ENCODE measurements at regions not wholly inside any gene's neighbourhood (a gene's known extent, or its start where the extent isn't known, plus 50 kb on each side); places are given as distances from the start of the nearest gene placed in this dataset.

DNA sequence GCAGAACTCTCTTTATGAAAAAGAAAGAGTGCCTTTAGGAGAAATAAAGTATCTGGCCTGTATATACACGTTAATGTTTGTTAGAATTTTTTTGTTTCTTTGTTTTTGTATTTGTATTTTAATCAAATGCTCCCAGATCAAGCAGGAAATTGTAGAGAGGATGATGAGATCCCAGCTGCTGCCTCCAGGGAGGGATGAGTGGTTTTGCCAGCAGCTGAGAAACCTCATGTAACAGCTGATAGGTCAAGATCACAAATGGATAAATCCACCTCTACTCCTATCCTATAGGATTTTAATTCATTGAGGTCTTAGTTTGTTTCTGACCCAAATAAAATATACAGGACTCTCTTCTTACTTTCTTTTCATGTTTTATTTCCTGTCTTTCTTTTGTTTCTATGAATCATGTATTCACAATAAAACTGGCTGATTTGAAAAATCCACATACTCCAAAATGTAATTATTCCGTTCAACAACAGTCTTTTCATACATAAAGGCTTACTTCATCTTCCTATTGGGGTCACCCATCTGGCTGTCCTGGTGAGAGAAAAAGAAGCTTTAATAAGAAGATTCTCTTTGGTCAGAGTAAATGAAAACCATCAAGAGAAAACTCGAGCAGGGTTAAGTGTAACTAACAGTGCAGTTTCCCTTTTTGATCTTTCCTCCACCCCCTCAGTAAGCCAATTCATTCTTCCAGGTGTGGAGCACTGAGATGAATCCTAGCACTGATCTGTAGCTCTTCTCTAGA is 129.3 kb upstream of the PLPPR5 start:
- no peak for DNase-seq
- 32 to 40% methylated on average over 3 of the region's 3 CpGs for WGBS, 2 donors
- no peaks in the 10 kb centered on the region for H3K9me3 ChIP-seq
- no peaks in the 10 kb centered on the region for H3K36me3 ChIP-seq
- H3K27ac ChIP-seq = no peak overlapping the region
- FAIRE-seq = no peak
- no peaks in the 10 kb centered on the region for H3K27me3 ChIP-seq
- no peaks in the 10 kb centered on the region for H3K4me1 ChIP-seq
- no peak overlapping the region for H3K4me3 ChIP-seq
- intact Hi-C loops (cut with DNase I) = no loop called here
- no peak for TF ChIP-seq CTCF (IDR thresholded peaks at IDR 0.05)
- ATAC-seq = no peak

- 71 to 72% methylated on average over 1 of the region's 1 CpG for WGBS, 2 donors
- no peak overlapping the region for H3K4me3 ChIP-seq
- intact Hi-C loops (cut with DNase I) = no loop called here
- FAIRE-seq (no peak), ATAC-seq (no peak), DNase-seq (no peak)
- H3K27me3 ChIP-seq = no peaks in the 10 kb centered on the region
- no peak for TF ChIP-seq CTCF (IDR thresholded peaks at IDR 0.05)
- no peaks in the 10 kb centered on the region for H3K9me3 ChIP-seq
- H3K4me1 ChIP-seq = no peaks in the 10 kb centered on the region
- no peak overlapping the region for H3K27ac ChIP-seq
- H3K36me3 ChIP-seq = no peaks in the 10 kb centered on the region
Observed at GRCh38 chr1:99137554-99138206, 126.6 kb upstream of the PLPPR4 start.

GRCh38 chr1:99139876-99140275 is 124.4 kb upstream of the PLPPR4 start:
- Histone ChIP-seq H3K36me3 (no peaks in the 10 kb centered on the region), H3K27me3 (no peaks in the 10 kb centered on the region), H3K9me3 (no peaks in the 10 kb centered on the region), H3K4me1 (no peaks in the 10 kb centered on the region), H3K27ac (no peak overlapping the region), H3K4me3 (no peak overlapping the region)
- FAIRE-seq = no peak
- no peak for DNase-seq
- ATAC-seq = no peak
- no peak for TF ChIP-seq CTCF (IDR thresholded peaks at IDR 0.05)
- intact Hi-C loops (cut with DNase I) = no loop called here
- WGBS, 2 donors = 80 to 85% methylated on average over 11 of the region's 11 CpGs

DNA sequence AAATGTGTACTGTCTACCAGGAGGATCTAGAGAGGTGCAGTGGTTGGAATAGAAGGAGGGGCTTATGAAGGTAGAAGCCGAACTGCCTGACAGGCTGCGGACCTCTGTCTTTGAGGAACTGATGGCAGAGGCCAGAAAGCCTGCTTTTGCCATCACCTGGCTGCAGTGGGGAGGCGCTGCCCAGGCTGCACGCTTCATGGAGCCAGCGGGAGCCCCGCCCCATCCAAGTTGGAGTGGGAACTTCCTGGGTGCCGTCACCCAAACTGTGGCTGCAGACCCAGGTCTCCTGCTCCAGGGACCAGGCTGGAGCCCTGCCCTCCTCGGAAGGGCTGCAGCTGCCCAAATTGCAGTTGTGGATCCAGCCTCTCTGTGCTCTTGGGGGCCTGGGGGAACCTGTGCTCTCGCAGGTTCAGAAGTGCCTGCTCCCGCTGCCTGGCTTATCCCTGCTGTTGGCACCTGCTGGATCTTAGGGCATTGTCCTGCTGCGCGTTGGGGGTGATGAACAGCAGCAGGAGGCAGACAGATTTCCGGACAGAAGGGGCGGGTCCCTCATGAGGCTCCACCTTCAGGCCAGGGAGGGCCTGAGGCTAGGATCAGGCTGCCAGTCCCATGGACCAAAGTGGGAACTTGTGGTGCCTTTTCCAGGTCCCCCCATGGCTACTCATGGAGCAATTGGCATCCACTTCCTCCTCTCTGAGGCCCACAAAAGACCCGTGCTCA is 118.0 kb upstream of the PLPPR4 start:
- no peaks in the 10 kb centered on the region for H3K27me3 ChIP-seq
- no peaks in the 10 kb centered on the region for H3K4me1 ChIP-seq
- no peak for FAIRE-seq
- DNase-seq = peak in 1 of 6 donors; percentile 37
- intact Hi-C loops (cut with DNase I) = no loop called here
- H3K36me3 ChIP-seq = no peaks in the 10 kb centered on the region
- 65 to 78% methylated on average over 15 of the region's 15 CpGs for WGBS, 2 donors
- ATAC-seq = no peak
- H3K27ac ChIP-seq = no peak overlapping the region
- H3K9me3 ChIP-seq = no peaks in the 10 kb centered on the region
- no peak overlapping the region for H3K4me3 ChIP-seq
- TF ChIP-seq CTCF (IDR thresholded peaks at IDR 0.05) = no peak

All from pancreas (tissue), 10 donors.